ENCODE measurements at regions not wholly inside any gene's neighbourhood (a gene's known extent, or its start where the extent isn't known, plus 50 kb on each side); places are given as distances from the start of the nearest gene placed in this dataset.

- H3K9me3 ChIP-seq, result no peaks in the 10 kb centered on the region
- no peak overlapping the region for H3K27ac ChIP-seq
- no peaks in the 10 kb centered on the region for H3K36me3 ChIP-seq
- DNase-seq (no peak), ATAC-seq (ENCODE audit: low FRiP score in 2 of 2) (no peak)
- no peak for TF ChIP-seq EP300 (IDR thresholded peaks at IDR 0.05)
- no peak for TF ChIP-seq POLR2A (IDR thresholded peaks at IDR 0.05)
- TF ChIP-seq CTCF (IDR thresholded peaks at IDR 0.05), result no peak
- no peak for TF ChIP-seq POLR2AphosphoS5 (IDR thresholded peaks at IDR 0.05)
- WGBS, 2 donors, result 50 to 59% methylated on average over 1 of the region's 1 CpG
- H3K4me3 ChIP-seq, result no peak overlapping the region
- H3K27me3 ChIP-seq, result no peaks in the 10 kb centered on the region
- no peaks in the 10 kb centered on the region for H3K4me1 ChIP-seq
Measured at GRCh38 chr3:163563485-163563884, 1514.8 kb downstream of the SI start.

DNA sequence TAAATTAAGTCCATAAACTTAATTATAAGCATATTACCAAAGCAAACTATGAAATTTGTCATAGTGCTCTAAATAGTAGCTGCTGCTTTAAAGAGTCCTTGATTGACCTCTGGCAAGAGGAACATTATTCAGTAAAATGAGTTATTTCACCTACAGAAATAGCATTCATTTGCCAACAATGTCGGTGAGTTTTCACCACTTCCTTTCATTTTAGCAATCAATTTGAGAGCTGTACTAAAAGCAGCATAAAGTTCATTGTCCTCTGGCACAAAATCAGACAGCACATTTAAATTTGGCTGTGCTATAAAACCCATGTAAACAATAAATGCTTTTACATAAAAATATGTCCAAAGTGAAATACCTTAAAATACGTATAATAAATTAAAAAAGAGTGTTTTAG lies 1515.7 kb downstream of the SI start:
- DNase-seq (no peak), ATAC-seq (ENCODE audit: low FRiP score in 2 of 2) (no peak)
- 53 to 57% methylated on average over 2 of the region's 2 CpGs for WGBS, 2 donors
- H3K27me3 ChIP-seq, result no peaks in the 10 kb centered on the region
- H3K9me3 ChIP-seq, result no peaks in the 10 kb centered on the region
- H3K36me3 ChIP-seq, result no peaks in the 10 kb centered on the region
- no peaks in the 10 kb centered on the region for H3K4me1 ChIP-seq
- no peak overlapping the region for H3K27ac ChIP-seq
- TF ChIP-seq CTCF (IDR thresholded peaks at IDR 0.05) (no peak), EP300 (IDR thresholded peaks at IDR 0.05) (no peak)
- H3K4me3 ChIP-seq, result no peak overlapping the region

- ATAC-seq (ENCODE audit: low FRiP score in 2 of 2), result no peak
- Histone ChIP-seq H3K9me3 (no peaks in the 10 kb centered on the region), H3K27me3 (no peaks in the 10 kb centered on the region), H3K36me3 (no peaks in the 10 kb centered on the region), H3K27ac (no peak overlapping the region), H3K4me1 (no peaks in the 10 kb centered on the region), H3K4me3 (no peak overlapping the region)
- DNase-seq, result no peak
- 68 to 81% methylated on average over 4 of the region's 4 CpGs for WGBS, 2 donors
- no peak for TF ChIP-seq CTCF (IDR thresholded peaks at IDR 0.05)
- TF ChIP-seq POLR2AphosphoS5 (IDR thresholded peaks at IDR 0.05), result no peak
Measured at GRCh38 chr3:163561151-163561550, 1517.1 kb downstream of the SI start.

DNA sequence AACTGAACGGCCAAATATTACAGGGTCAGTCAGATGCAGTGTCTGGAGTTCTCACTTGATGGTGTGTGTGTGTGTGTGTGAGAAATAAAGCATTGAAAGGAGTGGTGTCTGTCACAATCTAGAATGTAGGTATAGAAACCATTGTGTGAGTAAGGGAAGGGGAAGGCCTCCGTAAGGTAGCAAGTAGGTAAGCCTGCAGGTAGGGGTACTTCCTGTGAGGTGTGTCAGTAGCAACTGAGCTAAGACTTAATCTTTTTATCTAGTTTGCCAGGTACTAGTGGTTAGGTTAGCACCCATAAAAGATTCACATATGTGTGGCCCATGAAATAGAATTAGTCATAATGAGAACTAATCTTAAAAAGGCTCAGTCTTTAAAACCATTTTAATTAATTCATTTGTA lies 1517.8 kb downstream of the SI start:
- Histone ChIP-seq H3K27ac (no peak overlapping the region), H3K4me1 (no peaks in the 10 kb centered on the region), H3K27me3 (no peaks in the 10 kb centered on the region), H3K4me3 (no peak overlapping the region), H3K9me3 (no peaks in the 10 kb centered on the region), H3K36me3 (no peaks in the 10 kb centered on the region)
- WGBS, 2 donors, result 69 to 85% methylated on average over 2 of the region's 2 CpGs
- ATAC-seq (ENCODE audit: low FRiP score in 2 of 2) (no peak), DNase-seq (no peak)
- no peak for TF ChIP-seq CTCF (IDR thresholded peaks at IDR 0.05)
- no peak for TF ChIP-seq POLR2AphosphoS5 (IDR thresholded peaks at IDR 0.05)
- TF ChIP-seq POLR2A (IDR thresholded peaks at IDR 0.05), result no peak
- TF ChIP-seq EP300 (IDR thresholded peaks at IDR 0.05), result no peak

GRCh38 chr3:163556813-163557523 lies 1521.3 kb downstream of the SI start:
- 89% methylated on average over 4 of the region's 4 CpGs for WGBS, 2 donors
- Histone ChIP-seq H3K36me3 (no peaks in the 10 kb centered on the region), H3K4me3 (no peak overlapping the region), H3K4me1 (no peaks in the 10 kb centered on the region), H3K9me3 (no peaks in the 10 kb centered on the region), H3K27ac (no peak overlapping the region), H3K27me3 (no peaks in the 10 kb centered on the region)
- TF ChIP-seq EP300 (IDR thresholded peaks at IDR 0.05) (no peak), POLR2A (IDR thresholded peaks at IDR 0.05) (no peak), POLR2AphosphoS5 (IDR thresholded peaks at IDR 0.05) (no peak)
- ATAC-seq (ENCODE audit: low FRiP score in 2 of 2) (no peak), DNase-seq (no peak)
